Endothelial cell of umbilical vein (primary cell): ENCODE measurements at regions not wholly inside any gene's neighbourhood (a gene's known extent, or its start where the extent isn't known, plus 50 kb on each side); places are given as distances from the start of the nearest gene placed in this dataset.
"Not testable (repeated sequence)": the region's sequence is repeated elsewhere in the genome, so short reads cannot be mapped to it uniquely, and the experiment has no call there.

Experiments used
- BruUV-seq: library from RNA; stranded (reverse); fragments of 400-500 nt; replicated peaks from 2 replicates; lab custom pipeline; 2021; lab: Mats Ljungman, UMichigan
- CTCF ChIA-PET: fragments of 300-600, 350-600 bp; sonication (Branson Sonifier 250); formaldehyde crosslinking; loops from one replicate; lab custom pipeline; 2021; ENCODE audit warnings: antibody characterized with exemption, inconsistent platforms; lab: Charles Lee
- POLR2A ChIA-PET: fragments of 300-600, 350-600 bp; sonication (Branson Sonifier 250); formaldehyde crosslinking; loops from one replicate; lab custom pipeline; 2021; ENCODE audit warnings: antibody characterized with exemption, inconsistent platforms; lab: Charles Lee
- DNase-seq: peaks from one replicate; pipeline ENCODE4 v3.0.0-alpha.2; 2011; ENCODE audit warnings: low read depth, low spot score
- FAIRE-seq: peaks from 2 replicates; lab custom pipeline; 2011; peaks lifted over from hg19 to GRCh38; lab: Jason Lieb, UNC
- H2AFZ ChIP-seq: 2 replicates; pipeline ENCODE4 v1.6.0; 2012; ENCODE audit warnings: low read depth, low read length, control low read depth, inconsistent platforms
- H3K27ac ChIP-seq: 2 replicates; pipeline ENCODE4 v1.5.1; 2011; ENCODE audit warnings: low read depth, mild to moderate bottlenecking, control low read depth, low read length, moderate library complexity; ENCODE audit not compliant: insufficient read depth
- H3K27me3 ChIP-seq, 2 experiments: 2 replicates each; pipeline versions ENCODE4 v1.6.0 to v1.6.1; 2011; ENCODE audit warnings: low read length in 2 of 2, mixed read lengths in 1 of 2; ENCODE audit not compliant: control insufficient read depth in 2 of 2, insufficient read depth in 2 of 2
- H3K36me3 ChIP-seq, 2 experiments: 2 replicates in 1 of 2; 3 replicates in 1 of 2; pipeline ENCODE4 v1.5.1; 2011; ENCODE audit warnings: low read length in 2 of 2, mild to moderate bottlenecking in 1 of 2, moderate library complexity in 1 of 2; ENCODE audit not compliant: control insufficient read depth in 2 of 2, insufficient read depth in 2 of 2; ENCODE audit errors: extremely low read depth in 1 of 2
- H3K4me1 ChIP-seq: 3 replicates; pipeline ENCODE4 v1.5.1; 2011; ENCODE audit warnings: mild to moderate bottlenecking, low read length; ENCODE audit not compliant: control insufficient read depth, insufficient read depth; ENCODE audit errors: extremely low read depth
- H3K4me2 ChIP-seq: 2 replicates; pipeline ENCODE4 v1.6.1; 2011; ENCODE audit warnings: low read length, control low read depth, mixed read lengths; ENCODE audit not compliant: insufficient read depth
- H3K4me3 ChIP-seq, 3 experiments: fragments of 200-600 bp in 1 of 3; sonication (generic), shearing (Covaris generic) in 1 of 3; replicated peaks in 1 of 3; 2 replicates each; pipeline ENCODE4 v1.5.1; 2011 to 2016; ENCODE audit warnings: control low read depth in 3 of 3, low read length in 3 of 3, mild to moderate bottlenecking in 2 of 3, inconsistent platforms in 1 of 3, low read depth in 1 of 3, moderate library complexity in 1 of 3; ENCODE audit not compliant: insufficient read depth in 1 of 3
- H3K79me2 ChIP-seq: 2 replicates; pipeline ENCODE4 v1.6.0; 2012; ENCODE audit warnings: low read length, inconsistent platforms; ENCODE audit not compliant: control insufficient read depth, insufficient read depth
- H3K9ac ChIP-seq: replicated peaks from 2 replicates; pipeline ENCODE3; 2011; ENCODE audit warnings: low read length, control low read depth; ENCODE audit not compliant: insufficient read depth; ENCODE audit errors: extremely low read depth
- H3K9me1 ChIP-seq: replicated peaks from 3 replicates; pipeline ENCODE4 v1.6.0; 2011; ENCODE audit warnings: mild to moderate bottlenecking, low read length; ENCODE audit not compliant: control insufficient read depth, insufficient read depth; ENCODE audit errors: extremely low read depth
- H3K9me3 ChIP-seq: replicated peaks from 2 replicates; pipeline ENCODE4 v1.5.1; 2012; ENCODE audit warnings: low read length, inconsistent platforms; ENCODE audit not compliant: control insufficient read depth, insufficient read depth
- H4K20me1 ChIP-seq: replicated peaks from 2 replicates; pipeline ENCODE3; 2011; ENCODE audit warnings: mild to moderate bottlenecking, low read length; ENCODE audit not compliant: control insufficient read depth, insufficient read depth; ENCODE audit errors: extremely low read depth
- dilution Hi-C: fragments of 300-500 bp; cut with MboI; formaldehyde crosslinking; loops from one replicate; pipeline ENCODE4 v1.15.0; 2019; ENCODE audit warnings: low sequenced_read_pairs; ENCODE audit not compliant: extremely low pct_ligation_motif_present
- intact Hi-C: fragments of 100-400 bp; cut with micrococcal nuclease; formaldehyde crosslinking; loops from one replicate; pipeline ENCODE4 v1.10.0; 2022

GRCh38 chr1:148248798-148249197 lies 96.7 kb upstream of the NBPF11 start:
- H3K9ac ChIP-seq, H4K20me1 ChIP-seq, H3K79me2 ChIP-seq, H3K9me1 ChIP-seq, BruUV-seq, dilution Hi-C loops, H3K9me3 ChIP-seq, DNase-seq, H3K36me3 ChIP-seq, H3K27ac ChIP-seq, H3K27me3 ChIP-seq, intact Hi-C loops, CTCF ChIA-PET, H3K4me2 ChIP-seq, H3K4me3 ChIP-seq, POLR2A ChIA-PET, FAIRE-seq, H2AFZ ChIP-seq, H3K4me1 ChIP-seq: not testable (repeated sequence)

GRCh38 chr1:148246258-148246861 lies 94.3 kb upstream of the NBPF11 start:
- H3K27me3 ChIP-seq, CTCF ChIA-PET, BruUV-seq, H2AFZ ChIP-seq, H3K9me1 ChIP-seq, H3K79me2 ChIP-seq, H3K9me3 ChIP-seq, POLR2A ChIA-PET, H3K36me3 ChIP-seq, intact Hi-C loops, FAIRE-seq, dilution Hi-C loops, H3K4me2 ChIP-seq, H3K27ac ChIP-seq, DNase-seq, H3K4me1 ChIP-seq, H3K9ac ChIP-seq, H4K20me1 ChIP-seq, H3K4me3 ChIP-seq: not testable (repeated sequence)

- H3K9me1 ChIP-seq, FAIRE-seq, DNase-seq, CTCF ChIA-PET, H3K9me3 ChIP-seq, POLR2A ChIA-PET, dilution Hi-C loops, intact Hi-C loops, H3K9ac ChIP-seq, H3K36me3 ChIP-seq, H3K27me3 ChIP-seq, H3K4me2 ChIP-seq, H2AFZ ChIP-seq, H4K20me1 ChIP-seq, H3K27ac ChIP-seq, BruUV-seq, H3K4me1 ChIP-seq, H3K4me3 ChIP-seq, H3K79me2 ChIP-seq: not testable (repeated sequence)
Measured at GRCh38 chr1:148245843-148246242, 93.8 kb upstream of the NBPF11 start.

- dilution Hi-C loops, H3K9ac ChIP-seq, H3K4me1 ChIP-seq, BruUV-seq, H2AFZ ChIP-seq, H3K36me3 ChIP-seq, H3K9me1 ChIP-seq, H3K27me3 ChIP-seq, H3K9me3 ChIP-seq, FAIRE-seq, H4K20me1 ChIP-seq, POLR2A ChIA-PET, intact Hi-C loops, H3K4me2 ChIP-seq, H3K4me3 ChIP-seq, CTCF ChIA-PET, DNase-seq, H3K27ac ChIP-seq, H3K79me2 ChIP-seq: not testable (repeated sequence)
Measured at GRCh38 chr1:148245443-148245842, 93.4 kb upstream of the NBPF11 start.
